HG03108 (cell line): ENCODE measurements at regions not wholly inside any gene's neighbourhood (a gene's known extent, or its start where the extent isn't known, plus 50 kb on each side); places are given as distances from the start of the nearest gene placed in this dataset.

Source experiments
- ATAC-seq: cut with Tn5 transposase; IDR thresholded peaks from one replicate; pipeline ENCODE4 v1.9.1; 2021; ENCODE audit warnings: moderate library complexity; ENCODE audit not compliant: unreplicated experiment

DNA sequence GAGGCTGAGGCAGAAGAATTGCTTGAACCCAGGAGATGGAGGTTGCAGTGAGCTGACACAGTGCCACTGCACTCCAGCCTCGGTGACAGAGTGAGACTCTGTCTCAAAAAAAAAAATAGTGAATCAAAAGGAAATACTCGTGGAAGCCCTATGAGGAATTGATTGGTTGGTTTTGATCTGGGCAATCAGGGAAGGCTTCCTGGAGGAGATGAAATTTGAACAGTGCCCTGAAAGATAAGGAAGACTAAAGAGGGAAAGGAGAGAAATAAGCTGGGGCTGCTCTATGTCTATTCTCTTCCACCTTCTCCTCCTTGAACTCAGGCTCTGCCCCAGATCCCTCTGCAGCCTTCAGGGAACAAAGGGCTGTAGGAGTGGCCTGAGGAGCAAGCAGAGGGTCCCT lies 54.1 kb downstream of the IRF2BPL start:
- ATAC-seq, result no peak

DNA sequence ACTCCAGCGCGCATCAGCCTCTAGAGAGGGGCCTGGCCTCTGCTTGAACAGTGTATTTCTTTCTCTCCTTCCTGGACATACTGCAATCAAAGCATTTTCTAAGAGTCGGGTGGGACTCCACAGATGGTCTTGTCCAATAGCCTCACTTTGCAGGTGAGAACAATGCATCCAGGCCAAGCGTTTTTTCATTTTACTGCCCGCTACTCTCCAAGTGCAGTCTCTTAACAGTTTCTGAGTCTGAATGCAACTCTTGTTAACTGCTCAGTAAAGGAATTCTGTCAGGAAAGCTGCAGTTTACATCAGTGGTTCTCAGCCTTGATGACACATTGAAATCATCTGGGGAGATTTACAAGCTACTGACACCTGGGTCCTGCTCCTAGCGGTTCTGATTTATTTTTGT lies 57.0 kb downstream of the IRF2BPL start:
- no peak for ATAC-seq

DNA sequence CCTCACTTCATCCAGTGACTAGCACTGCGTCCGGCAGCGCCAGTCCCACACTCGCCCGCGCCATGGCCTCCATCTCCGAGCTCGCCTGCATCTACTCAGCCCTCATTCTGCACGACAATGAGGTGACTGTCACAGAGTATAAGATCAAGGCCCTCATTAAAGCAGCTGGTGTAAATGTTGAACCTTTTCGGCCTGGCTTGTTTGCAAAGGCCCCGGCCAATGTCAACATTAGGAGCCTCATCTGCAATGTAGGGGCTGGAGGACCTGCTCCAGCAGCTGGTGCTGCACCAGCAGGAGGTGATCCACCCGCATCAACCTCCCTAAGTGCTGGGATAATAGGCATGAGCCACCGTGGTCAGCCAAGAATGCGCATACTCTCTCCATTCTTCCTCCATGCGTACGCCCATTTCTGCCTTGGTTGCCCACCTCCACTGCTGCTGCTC lies 59.9 kb downstream of the IRF2BPL start:
- ATAC-seq, result no peak

DNA sequence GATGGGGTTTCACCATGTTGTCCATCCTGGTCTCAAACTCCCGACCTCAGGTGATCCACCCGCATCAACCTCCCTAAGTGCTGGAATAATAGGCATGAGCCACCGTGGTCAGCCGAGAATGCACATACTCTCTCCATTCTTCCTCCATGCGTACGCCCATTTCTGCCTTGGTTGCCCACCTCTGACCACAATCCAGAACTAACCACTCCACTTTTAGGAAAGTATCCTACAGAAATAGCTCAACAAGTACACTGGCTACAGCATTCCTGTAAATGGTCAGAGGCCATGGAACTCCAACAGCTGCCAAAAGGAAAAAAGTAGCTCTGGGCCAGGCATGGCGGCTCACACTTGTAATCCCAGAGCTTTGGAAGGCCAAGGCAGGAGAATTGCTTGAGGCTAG lies 60.7 kb downstream of the IRF2BPL start:
- ATAC-seq, result no peak

DNA sequence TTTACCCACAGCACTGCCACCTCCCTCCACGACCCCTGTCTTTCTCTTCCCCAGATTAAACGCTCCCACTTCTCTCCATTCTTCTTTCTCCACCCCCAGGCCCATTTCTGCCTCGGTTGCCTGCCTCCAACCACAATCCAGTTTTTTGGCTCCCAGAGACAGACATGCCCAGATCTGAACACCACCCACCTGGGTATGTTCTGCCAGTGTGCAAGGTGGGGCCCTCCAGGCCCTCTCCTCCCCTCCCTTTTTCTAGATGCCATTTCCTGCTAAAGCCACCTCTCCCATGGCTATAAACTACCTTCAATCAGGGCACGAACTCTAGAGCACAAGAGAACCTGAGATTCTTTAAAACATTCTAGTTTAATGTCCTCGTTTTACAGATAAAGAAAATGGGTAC lies 63.3 kb downstream of the IRF2BPL start:
- ATAC-seq, result no peak

DNA sequence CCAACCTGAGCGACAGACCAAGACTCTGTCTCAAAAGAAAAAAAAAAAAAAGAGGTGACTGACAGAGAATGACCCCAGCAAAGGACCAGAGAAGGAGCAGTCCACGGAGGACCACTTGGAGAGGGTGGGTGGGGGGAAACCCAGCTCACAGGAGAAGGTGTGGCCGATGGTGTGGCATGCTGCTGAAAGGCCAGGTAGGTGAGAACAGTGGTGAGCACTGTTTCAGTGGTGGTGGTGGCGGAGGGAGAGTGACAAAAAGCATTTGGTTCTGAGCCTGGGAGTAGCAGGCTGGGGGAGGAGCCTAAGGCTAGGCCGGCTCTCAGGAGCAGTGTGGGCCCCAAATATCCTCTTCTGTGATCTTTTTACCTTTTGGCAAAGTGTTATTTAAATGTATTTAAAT lies 63.8 kb downstream of the IRF2BPL start:
- ATAC-seq, result no peak

DNA sequence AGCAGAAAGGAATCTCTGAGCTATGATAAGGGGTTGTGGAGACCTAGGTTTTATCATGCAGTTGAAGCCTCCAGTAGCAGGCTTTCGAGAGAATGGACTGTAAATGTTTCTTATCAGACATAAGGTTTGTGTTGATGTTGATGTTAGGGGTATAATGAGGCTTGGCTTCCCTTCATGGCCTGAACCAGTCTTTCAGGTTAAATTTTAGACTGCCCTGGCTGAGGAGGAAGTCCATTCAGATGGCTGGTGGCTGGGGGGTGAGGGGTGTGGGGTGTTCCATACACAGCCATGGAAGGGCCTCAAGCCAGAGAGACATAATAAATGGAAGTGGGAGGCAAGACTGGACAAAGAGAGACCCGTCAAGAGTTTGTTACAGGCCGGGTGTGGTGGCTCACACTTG lies 65.1 kb downstream of the IRF2BPL start:
- no peak for ATAC-seq

DNA sequence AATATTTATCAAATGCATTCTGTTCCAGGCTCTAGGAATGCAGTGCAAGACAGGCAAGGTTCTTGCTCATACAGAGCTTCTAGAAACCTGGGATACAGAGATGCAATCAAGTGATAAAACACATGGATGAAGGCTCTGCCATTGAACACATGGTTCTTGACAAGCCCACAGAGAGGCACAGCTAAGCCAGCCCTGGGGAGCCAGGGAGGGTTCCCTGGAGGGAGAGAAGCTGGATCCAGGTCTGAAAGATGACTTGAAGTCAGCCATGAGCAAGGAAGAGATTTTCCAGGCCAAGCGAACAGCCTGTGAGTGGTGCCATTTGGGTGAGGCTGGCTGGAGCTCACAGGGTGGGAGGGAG lies 66.2 kb downstream of the IRF2BPL start:
- no peak for ATAC-seq

DNA sequence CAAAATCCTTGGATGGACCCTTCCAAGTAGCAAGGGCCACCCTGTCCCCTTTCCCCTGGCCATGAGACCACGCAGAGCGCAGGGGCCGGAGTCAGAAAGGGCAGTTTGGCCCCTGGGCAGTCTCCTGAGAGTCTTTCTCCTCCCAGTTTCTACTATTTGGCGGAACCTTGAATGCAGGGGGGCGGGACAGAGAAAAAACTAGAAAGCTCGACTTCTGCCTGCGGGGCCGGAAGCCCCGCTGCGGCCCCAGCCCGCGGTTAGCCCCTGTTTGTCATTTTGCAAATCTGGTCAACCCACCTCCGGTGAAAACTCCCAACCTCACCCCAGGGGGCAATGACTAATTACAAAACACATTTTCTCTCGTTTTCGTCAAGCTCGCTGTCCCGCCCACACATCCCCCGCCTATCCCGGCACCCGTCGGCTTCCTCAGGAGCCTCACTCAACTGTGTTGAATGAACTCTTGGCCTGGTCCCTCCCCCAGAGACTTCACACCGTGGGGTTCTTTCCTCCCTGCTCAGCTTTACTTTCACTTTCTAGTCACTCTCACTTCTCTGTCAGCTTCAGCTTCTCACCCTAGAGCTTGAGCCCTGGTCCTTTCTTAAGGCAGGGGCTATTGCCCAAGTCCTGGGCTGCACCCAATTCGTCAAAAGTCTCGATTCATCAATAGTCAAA lies 66.7 kb downstream of the IRF2BPL start:
- peak; percentile 76 for ATAC-seq

DNA sequence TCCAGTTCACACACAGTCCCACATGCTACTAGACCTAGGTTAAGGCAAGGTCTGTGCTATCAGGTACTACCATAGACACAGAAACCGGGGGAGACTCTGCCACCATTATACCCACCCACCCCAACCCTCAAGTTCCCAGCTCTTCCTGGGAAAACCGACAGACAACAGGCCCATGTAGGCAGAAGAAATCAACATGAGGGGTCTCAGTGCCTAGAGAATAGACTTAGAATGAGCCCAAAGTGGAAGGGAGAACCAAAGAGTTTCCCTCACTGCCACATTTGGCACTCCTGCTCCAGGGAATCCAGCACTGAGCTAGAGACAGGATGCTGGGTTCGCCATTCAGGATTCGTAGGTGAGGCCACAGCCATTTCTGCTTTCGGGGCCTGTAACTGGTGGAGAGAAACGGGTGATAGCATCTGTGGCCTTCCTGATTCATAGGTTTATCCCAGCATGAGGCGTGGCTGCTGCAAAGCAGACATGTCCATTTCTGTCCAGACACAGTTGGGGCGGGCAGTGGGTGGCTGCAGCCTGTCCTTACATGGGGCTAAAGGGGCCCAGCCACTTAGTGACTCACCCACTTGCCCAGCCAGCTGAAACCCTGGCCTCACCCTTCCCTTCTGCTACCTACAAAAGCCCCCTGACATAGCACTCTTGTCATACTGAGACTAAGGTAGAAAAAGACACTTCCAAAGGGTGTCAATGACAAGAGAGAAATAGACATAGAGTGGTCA lies 69.4 kb downstream of the IRF2BPL start:
- ATAC-seq, result peak; percentile 24

DNA sequence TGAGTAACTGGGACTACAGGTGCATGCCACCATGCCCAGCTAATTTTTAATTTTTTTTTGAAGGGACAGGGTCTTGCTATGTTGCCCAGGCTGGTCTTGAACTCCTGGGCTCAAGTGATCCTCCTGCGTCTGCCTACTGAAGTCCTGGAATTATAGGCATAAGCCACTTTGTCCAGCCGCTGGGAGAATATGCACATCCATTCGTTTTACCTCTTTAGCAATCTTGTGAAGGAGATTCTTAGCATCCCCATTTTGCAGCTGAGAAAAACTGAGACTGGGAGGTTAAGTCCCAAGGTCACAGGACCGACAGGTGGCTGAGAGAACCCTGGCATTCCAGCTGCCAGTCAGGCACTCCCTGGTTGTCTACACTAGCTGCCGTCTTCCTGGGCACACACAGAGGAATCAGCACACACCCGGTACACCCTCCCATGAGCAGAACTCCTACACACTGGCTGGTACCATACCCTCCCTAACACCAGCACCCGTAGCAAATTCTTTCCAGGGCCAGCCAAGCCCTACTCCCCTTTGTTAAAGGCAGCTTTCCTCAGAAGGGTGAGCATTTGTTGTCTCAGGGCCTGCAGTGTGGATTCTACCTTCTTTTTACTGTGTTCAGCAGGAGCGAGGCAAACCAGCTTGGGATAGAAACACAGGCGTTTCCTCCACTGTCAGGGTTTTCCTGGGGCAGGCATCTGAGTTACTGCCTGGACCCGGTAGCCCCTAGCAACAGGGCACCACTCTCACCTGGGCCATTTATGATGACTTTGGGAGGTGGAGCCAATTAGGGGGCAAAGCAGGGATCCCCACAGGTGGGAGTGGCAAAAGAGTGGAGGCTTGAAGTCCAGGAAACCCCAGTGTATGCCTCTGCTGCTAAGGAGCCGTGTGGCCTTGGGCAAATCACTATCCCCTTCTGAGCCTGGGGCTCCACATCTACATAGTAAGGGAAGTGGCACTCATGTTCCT lies 70.2 kb downstream of the IRF2BPL start:
- ATAC-seq, result no peak

DNA sequence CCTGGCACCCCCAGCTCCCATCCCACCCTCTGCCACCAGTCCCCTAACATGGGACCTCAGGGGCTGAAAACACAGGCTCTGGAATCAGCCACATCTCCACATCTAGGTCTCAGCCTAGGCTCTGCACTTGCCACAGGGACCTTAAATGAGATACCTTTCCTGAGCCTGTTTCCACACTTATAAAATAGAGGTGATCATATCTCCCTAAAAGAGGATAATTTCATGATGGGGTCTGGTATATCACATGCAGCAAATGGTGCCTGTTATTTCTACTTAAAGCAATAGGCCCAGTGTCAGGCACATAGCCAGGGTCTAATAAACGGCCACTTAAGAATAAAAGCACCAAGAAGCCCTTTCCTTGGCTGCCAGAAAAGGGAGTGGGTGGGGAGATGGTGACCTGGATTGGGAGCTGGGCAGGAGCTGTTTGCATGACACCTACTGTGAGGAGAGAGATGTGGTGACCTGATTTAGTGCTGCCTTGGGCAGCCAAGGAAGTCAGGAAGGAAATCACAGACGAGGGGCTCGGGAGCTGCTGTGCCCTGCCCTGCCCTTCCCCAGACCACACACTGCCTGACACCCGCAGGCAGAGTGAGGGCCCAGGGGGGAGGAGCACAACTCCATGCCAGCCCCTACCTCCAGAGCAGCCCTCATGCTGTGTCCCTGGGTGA lies 71.2 kb downstream of the IRF2BPL start:
- no peak for ATAC-seq

DNA sequence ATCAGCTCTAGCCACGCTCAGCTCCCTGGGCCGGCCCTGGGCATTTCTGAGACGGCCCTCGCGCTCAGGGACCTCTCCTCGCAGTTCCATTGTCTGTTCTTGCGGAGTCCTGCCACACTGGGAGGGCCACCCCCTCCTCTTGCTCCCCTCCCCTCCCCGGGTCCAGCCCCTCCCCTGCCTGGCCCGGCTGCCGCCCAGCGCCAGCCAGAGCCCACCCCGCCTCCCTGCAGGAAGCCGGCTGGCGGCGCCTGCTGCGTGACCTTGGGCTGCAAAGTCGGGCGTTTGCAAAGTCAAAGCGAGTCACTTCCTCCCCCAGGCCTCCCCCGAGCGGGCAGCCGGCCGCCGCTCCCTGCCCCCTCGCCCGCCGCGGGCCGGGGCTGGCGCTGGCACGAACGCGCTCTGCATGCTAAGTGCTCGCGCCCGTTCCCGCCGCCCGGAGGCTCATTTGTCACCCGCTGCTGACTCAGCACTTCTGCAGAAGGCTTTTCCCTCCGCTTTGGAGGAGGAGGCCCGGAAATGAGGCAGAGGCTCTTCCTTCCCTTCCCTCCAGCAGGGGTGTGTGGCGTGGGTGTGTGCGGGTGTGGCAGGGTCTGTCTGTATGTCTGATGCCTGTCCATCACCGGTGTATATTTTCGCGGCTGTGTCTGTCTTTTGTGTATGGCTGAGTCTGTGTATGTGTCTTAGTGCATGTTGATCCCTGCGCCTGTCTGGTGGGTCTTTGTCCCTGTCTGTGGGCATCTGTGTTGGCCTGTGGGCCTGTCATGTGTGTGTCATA lies 72.0 kb downstream of the IRF2BPL start:
- peak; percentile 39 for ATAC-seq

DNA sequence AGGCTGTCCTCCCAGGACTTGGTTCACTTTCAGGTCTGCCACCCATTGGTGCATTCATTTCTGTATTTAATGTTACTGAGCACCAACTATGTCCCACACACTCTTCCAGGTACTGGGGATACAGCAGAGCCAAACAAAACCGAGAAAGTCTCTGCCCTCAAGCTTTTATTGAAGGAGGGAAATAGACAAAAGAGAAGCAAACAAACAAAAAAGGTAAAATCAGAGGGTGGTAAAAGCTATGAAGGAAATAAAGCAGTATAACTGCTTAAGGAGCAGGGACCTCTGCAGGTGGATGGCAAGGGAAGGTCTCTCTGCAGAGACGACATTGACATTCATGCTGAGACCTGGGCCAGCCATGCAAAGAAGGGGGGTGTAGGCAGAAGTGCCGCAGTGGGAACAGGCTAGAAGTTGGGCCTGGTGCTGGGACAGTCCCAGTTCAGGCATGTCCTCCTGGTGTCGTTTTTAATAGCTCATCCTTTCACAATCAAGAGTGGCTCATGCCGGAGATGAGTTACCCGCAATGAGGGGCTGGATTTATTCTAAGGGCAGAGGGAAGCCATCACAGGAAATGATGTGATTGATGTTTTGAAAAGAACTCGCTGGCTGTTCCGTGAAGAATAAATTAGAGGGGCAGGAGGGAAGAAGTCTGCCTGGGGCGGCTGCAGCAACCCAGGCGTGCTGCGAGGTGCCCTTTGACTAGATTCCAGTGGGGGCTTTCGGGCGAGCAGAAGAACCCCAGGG lies 72.8 kb downstream of the IRF2BPL start:
- ATAC-seq, result no peak

DNA sequence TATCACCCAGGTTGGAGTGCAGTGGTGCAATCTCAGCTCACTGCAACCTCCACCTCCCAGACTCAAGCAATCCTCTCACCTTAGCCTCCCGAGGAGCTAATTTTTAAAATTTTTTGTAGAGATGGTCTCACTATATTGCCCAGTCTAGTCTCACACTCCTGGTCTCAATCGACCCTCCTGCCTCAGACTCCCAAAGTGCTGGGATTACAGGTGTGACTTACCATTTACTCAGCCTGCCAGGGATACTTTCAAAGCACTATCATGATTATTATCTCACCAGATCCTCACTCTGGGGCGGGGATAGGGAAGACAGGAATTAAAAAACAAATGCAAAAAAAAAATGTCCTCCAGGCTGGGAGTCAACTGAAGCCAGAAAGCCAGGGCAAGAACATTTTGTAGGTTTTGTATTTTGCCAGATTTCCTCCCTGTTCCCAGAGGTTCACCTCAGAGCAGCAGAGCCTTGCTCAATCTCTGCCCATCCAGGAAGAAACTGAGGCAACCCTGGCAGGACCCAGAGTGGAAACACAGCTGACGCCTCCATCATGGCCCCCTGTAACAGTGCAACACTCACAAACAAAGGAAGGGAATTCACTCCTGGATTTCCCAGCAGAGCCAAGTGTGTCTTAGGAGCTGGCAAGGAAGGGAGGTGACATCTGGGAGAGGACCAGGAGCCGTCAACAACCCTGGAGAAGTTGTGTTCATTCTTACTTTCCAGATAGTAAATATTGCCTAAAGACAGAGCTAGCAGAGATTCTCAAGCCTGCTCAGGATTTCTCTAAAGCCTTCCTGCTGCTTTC lies 73.9 kb downstream of the IRF2BPL start:
- no peak for ATAC-seq

DNA sequence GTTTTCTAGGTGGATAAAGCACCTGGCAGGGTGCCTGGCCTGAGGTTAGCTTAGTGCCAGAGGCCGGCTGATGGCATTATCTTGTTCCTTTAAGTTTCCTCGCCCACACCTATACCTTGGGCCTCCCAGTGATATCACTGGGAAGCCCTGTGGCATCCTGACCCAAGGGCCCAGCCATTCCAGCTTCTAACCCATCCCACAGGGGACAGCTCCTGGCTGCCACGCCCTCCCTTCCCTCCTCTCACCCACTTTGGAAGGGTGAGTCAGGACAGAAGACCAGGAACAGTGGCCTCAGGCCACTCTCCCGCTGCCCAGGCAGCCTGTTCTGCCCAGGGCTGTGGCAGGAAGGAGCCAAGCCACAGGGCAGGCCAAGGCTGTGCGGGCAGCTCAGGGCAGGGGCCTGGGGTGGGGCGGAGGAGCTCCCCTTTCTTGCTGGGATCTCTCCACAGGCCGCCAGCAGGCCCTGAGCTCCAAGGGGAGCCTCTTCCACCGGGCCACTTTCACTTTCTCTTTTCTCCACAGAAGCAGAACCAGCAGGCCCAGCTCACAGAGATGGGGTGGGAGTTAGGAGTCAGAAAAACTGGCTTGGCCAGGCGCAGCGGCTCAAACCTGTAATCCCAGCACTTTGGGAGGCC lies 75.1 kb downstream of the IRF2BPL start:
- ATAC-seq, result no peak

DNA sequence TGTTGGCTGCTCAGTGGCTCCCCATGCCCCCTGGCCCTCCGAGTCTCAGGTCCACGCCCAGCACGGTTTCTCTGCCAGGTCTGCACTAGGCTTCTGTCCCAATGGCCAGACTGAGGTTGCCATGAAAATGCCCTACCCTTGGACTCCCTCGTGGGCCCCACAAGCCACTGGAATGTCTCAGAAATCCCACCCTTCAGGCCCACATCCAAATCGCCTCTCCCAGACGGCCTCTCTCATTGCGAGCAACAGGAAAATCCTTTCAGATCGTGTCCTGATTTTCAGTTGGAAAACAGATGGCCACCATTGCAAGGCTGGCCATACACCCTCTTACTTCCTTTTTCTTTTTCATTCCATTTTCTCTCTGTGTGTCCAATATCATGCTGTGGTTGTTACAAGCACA lies 77.3 kb downstream of the IRF2BPL start:
- no peak for ATAC-seq
